Activated naive CD8-positive, alpha-beta T cell treated with anti-CD3 and anti-CD28 coated beads, Interleukin-2, amount 10 ng/mL, durations not matched to agents 7 days and 5 days (primary cell): ENCODE measurements at regions not wholly inside any gene's neighbourhood (a gene's known extent, or its start where the extent isn't known, plus 50 kb on each side); places are given as distances from the start of the nearest gene placed in this dataset.

ENCODE experiments used
- ATAC-seq: fragments of 150-1000 bp; cut with Tn5 transposase; one replicate; pipeline ENCODE4 v1.10.0; 2021; ENCODE audit warnings: low read depth, moderate library complexity
- POLR2A ChIA-PET: fragments of 350-600 bp; sonication (Branson Sonifier 250); formaldehyde crosslinking; loops from one replicate; lab custom pipeline; 2021; ENCODE audit warnings: antibody characterized with exemption; lab: Charles Lee
- DNase-seq: peaks from one replicate; pipeline ENCODE4 v3.0.0; 2021
- H3K27ac Mint-ChIP-seq: one replicate; pipeline ENCODE4 v1.8.0; 2022; ENCODE audit warnings: mild to moderate bottlenecking, mixed read lengths
- H3K27me3 Mint-ChIP-seq: one replicate; pipeline ENCODE4 v1.8.0; 2022; ENCODE audit warnings: mild to moderate bottlenecking, moderate library complexity, mixed read lengths
- H3K36me3 Mint-ChIP-seq: one replicate; pipeline ENCODE4 v1.8.0; 2021; ENCODE audit warnings: mild to moderate bottlenecking, mixed read lengths
- H3K4me1 Mint-ChIP-seq: one replicate; pipeline ENCODE4 v1.8.0; 2021; ENCODE audit warnings: mixed read lengths
- H3K4me3 Mint-ChIP-seq: one replicate; pipeline ENCODE4 v1.8.0; 2022; ENCODE audit warnings: mild to moderate bottlenecking, moderate library complexity, mixed read lengths
- H3K9me3 Mint-ChIP-seq: one replicate; pipeline ENCODE4 v1.8.0; 2021; ENCODE audit warnings: mixed read lengths

GRCh38 chr11:32323814-32324130, 111.6 kb downstream of the WT1 start:
- no peak for ATAC-seq
- POLR2A ChIA-PET: no interaction called here
- Mint-ChIP-seq H3K4me3 (no peak overlapping the region), H3K9me3 (no peaks in the 10 kb centered on the region), H3K27ac (no peak overlapping the region), H3K36me3 (no peaks in the 10 kb centered on the region), H3K4me1 (no peaks in the 10 kb centered on the region), H3K27me3 (peaks cover 22% of the 10 kb centered on the region)
- DNase-seq: no peak

DNA sequence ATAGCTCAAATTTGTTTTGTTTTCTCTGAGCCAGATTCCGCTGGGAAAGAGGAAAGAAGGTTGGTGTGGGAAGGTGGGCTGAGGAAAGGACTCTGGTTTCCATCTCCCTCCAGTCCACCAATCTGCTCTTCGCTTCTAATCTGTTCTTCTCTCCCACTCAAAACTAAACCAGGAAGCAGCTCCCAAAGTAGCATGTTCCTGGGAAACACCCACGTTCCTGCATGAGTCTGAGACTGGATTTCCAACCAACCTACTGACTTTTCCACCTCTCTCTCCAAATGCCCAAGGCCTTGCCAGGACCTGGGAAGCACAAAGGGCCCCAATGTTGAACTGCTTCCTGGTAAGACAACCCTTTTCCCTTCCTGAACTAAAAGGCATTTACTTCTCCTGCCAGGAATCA, 110.2 kb downstream of the WT1 start:
- DNase-seq: no peak
- H3K4me3 Mint-ChIP-seq: no peak overlapping the region
- H3K9me3 Mint-ChIP-seq: no peaks in the 10 kb centered on the region
- no peak overlapping the region for H3K27ac Mint-ChIP-seq
- no peaks in the 10 kb centered on the region for H3K4me1 Mint-ChIP-seq
- peaks cover 12% of the 10 kb centered on the region for H3K27me3 Mint-ChIP-seq
- H3K36me3 Mint-ChIP-seq: no peaks in the 10 kb centered on the region
- POLR2A ChIA-PET: no interaction called here
- no peak for ATAC-seq

- Mint-ChIP-seq H3K36me3 (no peaks in the 10 kb centered on the region), H3K9me3 (no peaks in the 10 kb centered on the region), H3K4me3 (no peak overlapping the region), H3K27me3 (peaks cover 13% of the 10 kb centered on the region), H3K27ac (no peak overlapping the region), H3K4me1 (no peaks in the 10 kb centered on the region)
- POLR2A ChIA-PET: interaction anchor here (0.7 kb wide), 1 partner anchor 10 kb away, joined by 3 read pairs; no protein-coding TSS in a partner anchor
- ATAC-seq (no peak), DNase-seq (no peak)
Observed at GRCh38 chr11:32325725-32326124, 109.6 kb downstream of the WT1 start.

GRCh38 chr11:32326522-32326921, 108.8 kb downstream of the WT1 start:
- Mint-ChIP-seq H3K9me3 (no peaks in the 10 kb centered on the region), H3K4me3 (no peak overlapping the region), H3K36me3 (no peaks in the 10 kb centered on the region), H3K27me3 (peaks cover 15% of the 10 kb centered on the region), H3K4me1 (no peaks in the 10 kb centered on the region), H3K27ac (no peak overlapping the region)
- DNase-seq (no peak), ATAC-seq (no peak)
- POLR2A ChIA-PET: no interaction called here

GRCh38 chr11:32328392-32328791, 106.9 kb downstream of the WT1 start:
- H3K4me3 Mint-ChIP-seq: no peak overlapping the region
- peaks cover 27% of the 10 kb centered on the region for H3K27me3 Mint-ChIP-seq

GRCh38 chr11:32331098-32331497, 104.2 kb downstream of the WT1 start:
- POLR2A ChIA-PET: no interaction called here
- H3K27ac Mint-ChIP-seq: no peak overlapping the region
- DNase-seq (no peak), ATAC-seq (no peak)
- H3K9me3 Mint-ChIP-seq: peaks cover 4% of the 10 kb centered on the region
- H3K27me3 Mint-ChIP-seq: peaks cover 40% of the 10 kb centered on the region
- H3K36me3 Mint-ChIP-seq: no peaks in the 10 kb centered on the region
- peaks cover 9% of the 10 kb centered on the region for H3K4me1 Mint-ChIP-seq
- no peak overlapping the region for H3K4me3 Mint-ChIP-seq

More at GRCh38 chr11:32328392-32328791, 106.9 kb downstream of the WT1 start:
- DNase-seq (no peak), ATAC-seq (no peak)
- POLR2A ChIA-PET: no interaction called here
- Mint-ChIP-seq H3K27ac (no peak overlapping the region), H3K9me3 (no peaks in the 10 kb centered on the region), H3K4me1 (peaks cover 9% of the 10 kb centered on the region), H3K36me3 (no peaks in the 10 kb centered on the region)

- POLR2A ChIA-PET: no interaction called here
- peaks cover 9% of the 10 kb centered on the region for H3K4me1 Mint-ChIP-seq
- no peaks in the 10 kb centered on the region for H3K36me3 Mint-ChIP-seq
- no peak for DNase-seq
- no peak overlapping the region for H3K27ac Mint-ChIP-seq
- no peak overlapping the region for H3K4me3 Mint-ChIP-seq
- H3K27me3 Mint-ChIP-seq: peaks cover 42% of the 10 kb centered on the region
- no peak for ATAC-seq
- H3K9me3 Mint-ChIP-seq: peaks cover 4% of the 10 kb centered on the region
Observed at GRCh38 chr11:32331792-32332191, 103.5 kb downstream of the WT1 start.

- no peaks in the 10 kb centered on the region for H3K36me3 Mint-ChIP-seq
- no peak for DNase-seq
Observed at GRCh38 chr11:32332990-32333319, 102.4 kb downstream of the WT1 start.

DNA sequence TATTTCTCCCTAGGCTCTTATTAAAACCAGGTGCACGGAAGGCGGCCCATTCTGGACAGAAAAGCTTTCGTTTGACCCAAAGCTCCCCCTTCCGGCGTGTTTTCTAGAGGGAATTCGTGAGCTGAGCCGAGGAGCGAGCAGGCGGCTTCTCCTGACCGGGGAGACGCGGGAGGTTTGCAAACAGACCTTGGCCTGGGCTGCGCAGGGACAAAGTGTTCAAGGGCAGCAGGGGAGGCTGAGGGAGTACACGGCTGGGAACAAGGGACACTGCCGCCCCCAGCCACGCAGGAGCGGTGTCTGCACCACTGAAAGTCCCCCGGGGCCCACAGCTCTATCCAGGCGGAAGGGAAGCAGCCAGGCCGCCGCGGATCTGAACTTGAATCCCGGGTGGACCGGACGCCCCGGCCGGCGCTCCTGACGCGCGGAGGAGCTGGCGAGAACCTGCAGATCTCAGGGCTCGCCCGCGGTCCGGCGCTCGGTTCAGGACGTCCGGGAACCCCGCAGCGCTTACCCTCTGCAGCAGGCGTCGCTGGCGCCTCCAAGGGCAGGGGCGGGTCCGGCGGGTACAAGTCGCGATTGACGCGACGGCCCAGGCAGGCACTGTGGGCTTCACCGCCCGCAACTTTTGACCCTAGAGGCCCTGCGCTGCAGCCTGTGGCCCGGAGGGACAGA, 101.9 kb downstream of the WT1 start:
- POLR2A ChIA-PET: interaction anchor here (0.6 kb wide), 1 partner anchor 1151 kb away, joined by 3 read pairs; no protein-coding TSS in a partner anchor
- peaks cover 42% of the 10 kb centered on the region for H3K27me3 Mint-ChIP-seq
- ATAC-seq: peak; percentile 56
- peak overlapping the region; percentile 21 for H3K27ac Mint-ChIP-seq
- H3K4me1 Mint-ChIP-seq: peaks cover 9% of the 10 kb centered on the region
- DNase-seq: peak; percentile 47
- H3K4me3 Mint-ChIP-seq: peak overlapping the region; percentile 70
- no peaks in the 10 kb centered on the region for H3K36me3 Mint-ChIP-seq
- peaks cover 4% of the 10 kb centered on the region for H3K9me3 Mint-ChIP-seq

More at GRCh38 chr11:32332990-32333319, 102.4 kb downstream of the WT1 start:
- peak overlapping the region; percentile 21 for H3K27ac Mint-ChIP-seq
- H3K27me3 Mint-ChIP-seq: peaks cover 42% of the 10 kb centered on the region
- peak overlapping the region; percentile 70 for H3K4me3 Mint-ChIP-seq
- no peak for ATAC-seq
- peaks cover 9% of the 10 kb centered on the region for H3K4me1 Mint-ChIP-seq
- H3K9me3 Mint-ChIP-seq: peaks cover 4% of the 10 kb centered on the region
- POLR2A ChIA-PET: interaction anchor here (0.6 kb wide), 1 partner anchor 1151 kb away, joined by 3 read pairs; no protein-coding TSS in a partner anchor

DNA sequence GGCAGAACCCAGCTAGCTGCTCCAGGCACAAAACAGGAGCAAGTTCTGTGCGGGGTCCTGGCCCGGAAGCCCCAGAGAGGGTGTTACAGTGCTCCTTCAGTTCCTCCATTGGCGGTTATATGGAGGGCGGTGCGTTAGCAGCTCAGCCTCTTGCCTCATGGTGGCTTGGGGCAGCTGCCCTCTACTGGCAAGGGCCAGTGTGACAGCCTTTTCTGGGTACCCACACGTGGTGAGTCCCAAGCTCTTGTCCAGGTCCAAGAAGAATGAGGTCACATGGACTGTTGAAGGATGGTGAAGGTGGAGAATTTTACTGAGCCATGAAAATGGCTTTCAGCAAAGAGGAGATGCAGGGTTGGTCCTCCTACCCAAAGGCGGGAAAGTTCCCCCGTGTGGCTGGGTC, 100.5 kb downstream of the WT1 start:
- no peak for ATAC-seq
- H3K4me3 Mint-ChIP-seq: no peak overlapping the region

More for the DNA sequence above, 100.5 kb downstream of the WT1 start:
- POLR2A ChIA-PET: no interaction called here
- H3K9me3 Mint-ChIP-seq: peaks cover 4% of the 10 kb centered on the region
- no peaks in the 10 kb centered on the region for H3K36me3 Mint-ChIP-seq
- H3K27me3 Mint-ChIP-seq: peaks cover 43% of the 10 kb centered on the region
- DNase-seq: no peak
- no peak overlapping the region for H3K27ac Mint-ChIP-seq
- H3K4me1 Mint-ChIP-seq: peaks cover 9% of the 10 kb centered on the region
